Gastrocnemius medialis (tissue), 4 donors: ENCODE measurements at regions not wholly inside any gene's neighbourhood (a gene's known extent, or its start where the extent isn't known, plus 50 kb on each side); places are given as distances from the start of the nearest gene placed in this dataset.

ENCODE experiments used
- ATAC-seq, 2 donors: fragments of 150-250 bp; one replicate each; pipeline ENCODE4 v1.9.1; 2016
- DNase-seq, 2 donors: peaks; one replicate each; pipeline ENCODE4 v3.0.0-alpha.2; 2019
- H3K27ac ChIP-seq, 4 donors: fragments of 200-600 bp; sonication (generic); 1 replicate in 1 of 4; 2 replicates in 3 of 4; pipeline ENCODE4 v1.5.1; 2016 to 2018; ENCODE audit warnings: mild to moderate bottlenecking in 2 of 4, moderate library complexity in 1 of 4
- H3K27me3 ChIP-seq, 3 donors: fragments of 200-600 bp; sonication (generic) in 2 of 3; 1 replicate in 1 of 3; 2 replicates in 2 of 3; pipeline versions ENCODE4 v1.5.1 to v1.6.0; 2016 to 2019; ENCODE audit warnings: mild to moderate bottlenecking in 1 of 3, moderate library complexity in 1 of 3
- H3K36me3 ChIP-seq, 2 donors: fragments of 200-600 bp; sonication (generic) in 1 of 2; one replicate each; pipeline ENCODE4 v1.5.1; 2017 to 2018
- H3K4me1 ChIP-seq, 2 donors: fragments of 200-600 bp; sonication (generic) in 1 of 2; one replicate each; pipeline ENCODE4 v1.5.1; 2016 to 2017; ENCODE audit warnings: mild to moderate bottlenecking in 2 of 2
- H3K4me3 ChIP-seq, 4 donors: fragments of 200-600 bp; sonication (generic) in 3 of 4; 1 replicate in 1 of 4; 2 replicates in 3 of 4; pipeline ENCODE4 v1.5.1; 2016 to 2019; ENCODE audit warnings: mild to moderate bottlenecking in 2 of 4
- H3K9me3 ChIP-seq, 3 donors: fragments of 200-600 bp; sonication (generic) in 2 of 3; 1 replicate in 1 of 3; 2 replicates in 2 of 3; pipeline ENCODE4 v1.5.1; 2016 to 2019
- CTCF ChIP-seq, 5 experiments: fragments of 450-650 bp in 3 of 5; fragments of 200-600 bp in 2 of 5; sonication (generic) in 2 of 5; IDR thresholded peaks in 4 of 5; conservative IDR thresholded peaks in 1 of 5; 1 replicate in 4 of 5; 2 replicates in 1 of 5; pipeline ENCODE4 v1.5.1; 2016 to 2019; ENCODE audit warnings: antibody characterized with exemption in 5 of 5, mild to moderate bottlenecking in 3 of 5, moderate library complexity in 3 of 5
- POLR2A ChIP-seq, 2 donors: fragments of 450-650 bp; IDR thresholded peaks; one replicate each; pipeline ENCODE4 v1.6.1; 2017; ENCODE audit warnings: antibody characterized with exemption in 2 of 2, mild to moderate bottlenecking in 2 of 2, moderate library complexity in 2 of 2
- in situ Hi-C, 4 donors: fragments of 200-750 bp; cut with MboI; loops; one replicate each; pipeline versions ENCODE4 v1.15.0 to v1.8.0; 2017; ENCODE audit warnings: low sequenced_read_pairs in 4 of 4
- intact Hi-C: fragments of 100-400 bp; cut with DNase I; formaldehyde crosslinking; loops from one replicate; pipeline ENCODE4 v1.15.1; 2023; ENCODE audit warnings: low total_unique reads

GRCh38 chr2:146433116-146433875 is 1411.5 kb upstream of the ACVR2A start:
- DNase-seq (no peak), ATAC-seq (no peak)
- TF ChIP-seq CTCF (IDR thresholded peaks at IDR 0.05 in 4 of 5, conservative IDR thresholded peaks at IDR 0.05 in 1 of 5) (no peak), POLR2A (IDR thresholded peaks at IDR 0.05) (no peak)
- intact Hi-C loops = no loop called here
- no peaks in the 10 kb centered on the region for H3K27me3 ChIP-seq
- H3K4me3 ChIP-seq = no peak overlapping the region
- no peaks in the 10 kb centered on the region for H3K9me3 ChIP-seq
- in situ Hi-C loops = no loop called here
- no peak overlapping the region for H3K27ac ChIP-seq
- H3K36me3 ChIP-seq = no peaks in the 10 kb centered on the region
- no peaks in the 10 kb centered on the region for H3K4me1 ChIP-seq

GRCh38 chr2:146429366-146429765 is 1415.5 kb upstream of the ACVR2A start:
- intact Hi-C loops = no loop called here
- no peak overlapping the region for H3K27ac ChIP-seq
- TF ChIP-seq POLR2A (IDR thresholded peaks at IDR 0.05) = no peak
- TF ChIP-seq CTCF (IDR thresholded peaks at IDR 0.05 in 4 of 5, conservative IDR thresholded peaks at IDR 0.05 in 1 of 5) = no peak
- DNase-seq = no peak
- H3K4me3 ChIP-seq = no peak overlapping the region
- in situ Hi-C loops = no loop called here
- H3K27me3 ChIP-seq = no peaks in the 10 kb centered on the region
- no peak for ATAC-seq
- no peaks in the 10 kb centered on the region for H3K4me1 ChIP-seq
- no peaks in the 10 kb centered on the region for H3K9me3 ChIP-seq
- no peaks in the 10 kb centered on the region for H3K36me3 ChIP-seq

GRCh38 chr2:146417942-146418341 is 1426.9 kb upstream of the ACVR2A start:
- in situ Hi-C loops (no loop called here), intact Hi-C loops (no loop called here)
- H3K9me3 ChIP-seq = no peaks in the 10 kb centered on the region
- H3K4me3 ChIP-seq = no peak overlapping the region
- no peak overlapping the region for H3K27ac ChIP-seq
- ATAC-seq (no peak), DNase-seq (no peak)
- TF ChIP-seq CTCF (IDR thresholded peaks at IDR 0.05 in 4 of 5, conservative IDR thresholded peaks at IDR 0.05 in 1 of 5) (no peak), POLR2A (IDR thresholded peaks at IDR 0.05) (no peak)
- no peaks in the 10 kb centered on the region for H3K27me3 ChIP-seq
- no peaks in the 10 kb centered on the region for H3K36me3 ChIP-seq
- H3K4me1 ChIP-seq = no peaks in the 10 kb centered on the region

GRCh38 chr2:146415291-146415690 is 1429.5 kb upstream of the ACVR2A start:
- no peak for DNase-seq
- no peak overlapping the region for H3K27ac ChIP-seq
- H3K27me3 ChIP-seq = no peaks in the 10 kb centered on the region
- H3K36me3 ChIP-seq = no peaks in the 10 kb centered on the region
- TF ChIP-seq CTCF (IDR thresholded peaks at IDR 0.05 in 4 of 5, conservative IDR thresholded peaks at IDR 0.05 in 1 of 5) (no peak), POLR2A (IDR thresholded peaks at IDR 0.05) (no peak)
- no peaks in the 10 kb centered on the region for H3K4me1 ChIP-seq
- intact Hi-C loops = no loop called here
- in situ Hi-C loops = no loop called here
- no peak overlapping the region for H3K4me3 ChIP-seq
- no peaks in the 10 kb centered on the region for H3K9me3 ChIP-seq
- no peak for ATAC-seq

- ATAC-seq = no peak
- Histone ChIP-seq H3K9me3 (no peaks in the 10 kb centered on the region), H3K4me1 (no peaks in the 10 kb centered on the region), H3K27ac (no peak overlapping the region), H3K36me3 (no peaks in the 10 kb centered on the region), H3K4me3 (no peak overlapping the region), H3K27me3 (no peaks in the 10 kb centered on the region)
- no peak for DNase-seq
- in situ Hi-C loops = no loop called here
- TF ChIP-seq POLR2A (IDR thresholded peaks at IDR 0.05) (no peak), CTCF (IDR thresholded peaks at IDR 0.05 in 4 of 5, conservative IDR thresholded peaks at IDR 0.05 in 1 of 5) (no peak)
- intact Hi-C loops = no loop called here
Measured at GRCh38 chr2:146414456-146414855, 1430.4 kb upstream of the ACVR2A start.
